GM23338 (cell line): ENCODE measurements at regions not wholly inside any gene's neighbourhood (a gene's known extent, or its start where the extent isn't known, plus 50 kb on each side); places are given as distances from the start of the nearest gene placed in this dataset.

ENCODE experiments used
- CREB1 ChIP-seq: fragments of 250-450 bp; sonication (Bioruptor Pico); IDR thresholded peaks from 2 replicates; pipeline ENCODE4 v1.5.0; 2020; ENCODE audit warnings: low read depth, mild to moderate bottlenecking, moderate library complexity
- CTCF ChIP-seq, 2 experiments: fragments of 200-600 bp in 1 of 2; sonication (generic) in 1 of 2; conservative IDR thresholded peaks; 2 replicates each; pipeline versions ENCODE4 v1.5.1 to v1.6.1; 2016 to 2017; ENCODE audit warnings: antibody characterized with exemption in 2 of 2, low read depth in 2 of 2, mild to moderate bottlenecking in 2 of 2, moderate library complexity in 1 of 2
- EZH2 ChIP-seq: fragments of 200-600 bp; sonication (generic); IDR thresholded peaks from one replicate; pipeline ENCODE4 v1.8.0; 2017; ENCODE audit warnings: antibody characterized with exemption, mild to moderate bottlenecking, low read depth; ENCODE audit not compliant: unreplicated experiment
- EZH2phosphoT487 ChIP-seq: fragments of 200-600 bp; sonication (generic); IDR thresholded peaks from one replicate; pipeline ENCODE4 v1.8.1; 2018; ENCODE audit warnings: antibody characterized with exemption; ENCODE audit not compliant: unreplicated experiment
- JUNB ChIP-seq: IDR thresholded peaks from one replicate; pipeline ENCODE4 v1.6.1; 2016; ENCODE audit warnings: antibody characterized with exemption; ENCODE audit not compliant: unreplicated experiment
- NANOG ChIP-seq: IDR thresholded peaks from 2 replicates; pipeline ENCODE4 v1.6.1; 2016; ENCODE audit warnings: antibody characterized with exemption, borderline replicate concordance
- POLR2AphosphoS5 ChIP-seq: IDR thresholded peaks from 2 replicates; pipeline ENCODE4 v1.6.1; 2016; ENCODE audit warnings: antibody characterized with exemption, low read depth
- ZNF114 ChIP-seq: fragments of 250-450 bp; sonication (Bioruptor Pico); IDR thresholded peaks from 2 replicates; pipeline ENCODE4 v1.5.0; 2020; ENCODE audit warnings: mild to moderate bottlenecking, moderate library complexity
- TF ChIP-seq, protein P1 (sequence below): IDR thresholded peaks from one replicate; pipeline ENCODE4 v1.6.1; 2018; ENCODE audit warnings: antibody characterized with exemption; ENCODE audit not compliant: unreplicated experiment

GRCh38 chr10:129097776-129098330 lies 369.2 kb upstream of the MGMT start:
- TF ChIP-seq POLR2AphosphoS5 (no peak), CTCF (conservative IDR thresholded peaks at IDR 0.05; ENCODE audit: low read depth in 2 of 2) (no peak), EZH2phosphoT487 (no peak), NANOG (no peak), EZH2 (no peak), CREB1 (no peak), JUNB (no peak), ZNF114 (CRISPR knock-in tag) (no peak)
- TF ChIP-seq, protein P1, sequence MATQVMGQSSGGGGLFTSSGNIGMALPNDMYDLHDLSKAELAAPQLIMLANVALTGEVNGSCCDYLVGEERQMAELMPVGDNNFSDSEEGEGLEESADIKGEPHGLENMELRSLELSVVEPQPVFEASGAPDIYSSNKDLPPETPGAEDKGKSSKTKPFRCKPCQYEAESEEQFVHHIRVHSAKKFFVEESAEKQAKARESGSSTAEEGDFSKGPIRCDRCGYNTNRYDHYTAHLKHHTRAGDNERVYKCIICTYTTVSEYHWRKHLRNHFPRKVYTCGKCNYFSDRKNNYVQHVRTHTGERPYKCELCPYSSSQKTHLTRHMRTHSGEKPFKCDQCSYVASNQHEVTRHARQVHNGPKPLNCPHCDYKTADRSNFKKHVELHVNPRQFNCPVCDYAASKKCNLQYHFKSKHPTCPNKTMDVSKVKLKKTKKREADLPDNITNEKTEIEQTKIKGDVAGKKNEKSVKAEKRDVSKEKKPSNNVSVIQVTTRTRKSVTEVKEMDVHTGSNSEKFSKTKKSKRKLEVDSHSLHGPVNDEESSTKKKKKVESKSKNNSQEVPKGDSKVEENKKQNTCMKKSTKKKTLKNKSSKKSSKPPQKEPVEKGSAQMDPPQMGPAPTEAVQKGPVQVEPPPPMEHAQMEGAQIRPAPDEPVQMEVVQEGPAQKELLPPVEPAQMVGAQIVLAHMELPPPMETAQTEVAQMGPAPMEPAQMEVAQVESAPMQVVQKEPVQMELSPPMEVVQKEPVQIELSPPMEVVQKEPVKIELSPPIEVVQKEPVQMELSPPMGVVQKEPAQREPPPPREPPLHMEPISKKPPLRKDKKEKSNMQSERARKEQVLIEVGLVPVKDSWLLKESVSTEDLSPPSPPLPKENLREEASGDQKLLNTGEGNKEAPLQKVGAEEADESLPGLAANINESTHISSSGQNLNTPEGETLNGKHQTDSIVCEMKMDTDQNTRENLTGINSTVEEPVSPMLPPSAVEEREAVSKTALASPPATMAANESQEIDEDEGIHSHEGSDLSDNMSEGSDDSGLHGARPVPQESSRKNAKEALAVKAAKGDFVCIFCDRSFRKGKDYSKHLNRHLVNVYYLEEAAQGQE = no peak
